ENCODE measurements at regions not wholly inside any gene's neighbourhood (a gene's known extent, or its start where the extent isn't known, plus 50 kb on each side); places are given as distances from the start of the nearest gene placed in this dataset.

DNA sequence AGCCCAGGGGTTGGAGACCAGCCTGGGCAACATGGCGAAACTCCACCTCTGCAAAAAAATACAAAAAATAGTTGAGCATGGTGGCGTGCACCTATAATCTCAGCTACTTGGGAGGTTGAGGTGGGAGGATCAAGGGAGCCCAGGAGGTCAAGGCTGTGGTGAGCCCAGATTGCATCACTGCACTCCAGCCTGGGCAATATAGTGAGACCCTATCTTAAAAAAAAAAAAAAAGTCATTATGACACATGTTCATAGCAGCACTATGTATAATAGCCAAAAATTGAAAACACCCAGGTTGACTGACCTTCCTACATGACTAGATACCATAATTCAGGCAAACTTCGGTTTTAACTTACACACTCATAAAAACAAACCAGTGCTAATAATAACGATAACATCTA lies 90.8 kb upstream of the RBPJ start:
- FAIRE-seq (no peak), ATAC-seq (no peak), DNase-seq (ENCODE audit: low read depth in 1 of 2, low spot score in 1 of 2) (no peak)
- POLR2A ChIA-PET, result no interaction called here
- TF ChIP-seq FOSB (CRISPR knock-in tag; IDR thresholded peaks at IDR 0.05) (no peak), KDM1A (IDR thresholded peaks at IDR 0.05; ENCODE audit: low read depth) (no peak), RNF2 (IDR thresholded peaks at IDR 0.05; ENCODE audit: borderline replicate concordance, low read depth) (no peak), ZFP36 (IDR thresholded peaks at IDR 0.05; ENCODE audit: borderline replicate concordance, partially characterized antibody) (no peak), RAD21 (conservative IDR thresholded peaks at IDR 0.05 in 1 of 2, IDR thresholded peaks at IDR 0.05 in 1 of 2) (no peak), EHMT2 (IDR thresholded peaks at IDR 0.05; ENCODE audit: low read depth) (no peak), TFCP2L1 (CRISPR knock-in tag; IDR thresholded peaks at IDR 0.05) (no peak), BHLHE40 (IDR thresholded peaks at IDR 0.05; ENCODE audit: low read depth, low read length) (no peak), KDM5A (IDR thresholded peaks at IDR 0.05) (no peak), CHD4 (IDR thresholded peaks at IDR 0.05; ENCODE audit: borderline replicate concordance) (no peak), JUN (IDR thresholded peaks at IDR 0.05) (no peak), TP53 (CRISPR knock-in tag; IDR thresholded peaks at IDR 0.05) (no peak), ZNF302 (CRISPR knock-in tag; IDR thresholded peaks at IDR 0.05) (no peak), NR3C1 (IDR thresholded peaks at IDR 0.05) (no peak)
- TF ChIP-seq, protein P1, sequence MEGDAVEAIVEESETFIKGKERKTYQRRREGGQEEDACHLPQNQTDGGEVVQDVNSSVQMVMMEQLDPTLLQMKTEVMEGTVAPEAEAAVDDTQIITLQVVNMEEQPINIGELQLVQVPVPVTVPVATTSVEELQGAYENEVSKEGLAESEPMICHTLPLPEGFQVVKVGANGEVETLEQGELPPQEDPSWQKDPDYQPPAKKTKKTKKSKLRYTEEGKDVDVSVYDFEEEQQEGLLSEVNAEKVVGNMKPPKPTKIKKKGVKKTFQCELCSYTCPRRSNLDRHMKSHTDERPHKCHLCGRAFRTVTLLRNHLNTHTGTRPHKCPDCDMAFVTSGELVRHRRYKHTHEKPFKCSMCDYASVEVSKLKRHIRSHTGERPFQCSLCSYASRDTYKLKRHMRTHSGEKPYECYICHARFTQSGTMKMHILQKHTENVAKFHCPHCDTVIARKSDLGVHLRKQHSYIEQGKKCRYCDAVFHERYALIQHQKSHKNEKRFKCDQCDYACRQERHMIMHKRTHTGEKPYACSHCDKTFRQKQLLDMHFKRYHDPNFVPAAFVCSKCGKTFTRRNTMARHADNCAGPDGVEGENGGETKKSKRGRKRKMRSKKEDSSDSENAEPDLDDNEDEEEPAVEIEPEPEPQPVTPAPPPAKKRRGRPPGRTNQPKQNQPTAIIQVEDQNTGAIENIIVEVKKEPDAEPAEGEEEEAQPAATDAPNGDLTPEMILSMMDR (IDR thresholded peaks at IDR 0.05), result no peak
- CTCF ChIA-PET, result no interaction called here
- Histone ChIP-seq H3K4me3 (no peak overlapping the region), H3K4me2 (no peak overlapping the region), H3K4me1 (no peaks in the 10 kb centered on the region), H3K27ac (no peak overlapping the region), H3K9me3 (no peaks in the 10 kb centered on the region)
- 74% methylated on average over 4 of the region's 4 CpGs for WGBS (ENCODE audit: missing lambda C conversion rate)

GRCh38 chr4:26233350-26233749 lies 87.5 kb upstream of the RBPJ start:
- no peak for FAIRE-seq
- Histone ChIP-seq H3K27ac (no peak overlapping the region), H3K4me1 (no peaks in the 10 kb centered on the region), H3K4me2 (no peak overlapping the region), H3K9me3 (no peaks in the 10 kb centered on the region), H3K4me3 (no peak overlapping the region)
- ChIA-PET POLR2A (no interaction called here), CTCF (no interaction called here)
- DNase-seq (ENCODE audit: low read depth in 1 of 2, low spot score in 1 of 2), result no peak
- TF ChIP-seq PHF8 (IDR thresholded peaks at IDR 0.05; ENCODE audit: borderline replicate concordance, low read depth) (no peak), MAFK (IDR thresholded peaks at IDR 0.05; ENCODE audit: partially characterized antibody) (no peak), NR3C1 (IDR thresholded peaks at IDR 0.05) (no peak), ATOH8 (CRISPR knock-in tag; IDR thresholded peaks at IDR 0.05; ENCODE audit: low read depth) (no peak), HOXB5 (CRISPR knock-in tag; IDR thresholded peaks at IDR 0.05) (no peak), MAZ (IDR thresholded peaks at IDR 0.05; ENCODE audit: borderline replicate concordance, low read depth, low read length) (no peak), HDAC2 (IDR thresholded peaks at IDR 0.05) (no peak), POLR2AphosphoS2 (conservative IDR thresholded peaks at IDR 0.05; ENCODE audit: low read length) (no peak), FOSB (CRISPR knock-in tag; IDR thresholded peaks at IDR 0.05) (no peak), HOXA7 (CRISPR knock-in tag; IDR thresholded peaks at IDR 0.05) (no peak), CHD2 (IDR thresholded peaks at IDR 0.05; ENCODE audit: low read length, partially characterized antibody) (no peak), RAD21 (conservative IDR thresholded peaks at IDR 0.05 in 1 of 2, IDR thresholded peaks at IDR 0.05 in 1 of 2) (no peak), CHD4 (IDR thresholded peaks at IDR 0.05; ENCODE audit: borderline replicate concordance) (no peak), CEBPB (IDR thresholded peaks at IDR 0.05) (no peak), FOSL2 (IDR thresholded peaks at IDR 0.05) (no peak), FOSL2 (CRISPR knock-in tag; IDR thresholded peaks at IDR 0.05) (no peak), ZFP36 (IDR thresholded peaks at IDR 0.05; ENCODE audit: borderline replicate concordance, partially characterized antibody) (no peak)
- TF ChIP-seq, protein P2, sequence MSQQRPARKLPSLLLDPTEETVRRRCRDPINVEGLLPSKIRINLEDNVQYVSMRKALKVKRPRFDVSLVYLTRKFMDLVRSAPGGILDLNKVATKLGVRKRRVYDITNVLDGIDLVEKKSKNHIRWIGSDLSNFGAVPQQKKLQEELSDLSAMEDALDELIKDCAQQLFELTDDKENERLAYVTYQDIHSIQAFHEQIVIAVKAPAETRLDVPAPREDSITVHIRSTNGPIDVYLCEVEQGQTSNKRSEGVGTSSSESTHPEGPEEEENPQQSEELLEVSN (IDR thresholded peaks at IDR 0.05; ENCODE audit: borderline replicate concordance, low read depth), result no peak
- TF ChIP-seq, protein P3, sequence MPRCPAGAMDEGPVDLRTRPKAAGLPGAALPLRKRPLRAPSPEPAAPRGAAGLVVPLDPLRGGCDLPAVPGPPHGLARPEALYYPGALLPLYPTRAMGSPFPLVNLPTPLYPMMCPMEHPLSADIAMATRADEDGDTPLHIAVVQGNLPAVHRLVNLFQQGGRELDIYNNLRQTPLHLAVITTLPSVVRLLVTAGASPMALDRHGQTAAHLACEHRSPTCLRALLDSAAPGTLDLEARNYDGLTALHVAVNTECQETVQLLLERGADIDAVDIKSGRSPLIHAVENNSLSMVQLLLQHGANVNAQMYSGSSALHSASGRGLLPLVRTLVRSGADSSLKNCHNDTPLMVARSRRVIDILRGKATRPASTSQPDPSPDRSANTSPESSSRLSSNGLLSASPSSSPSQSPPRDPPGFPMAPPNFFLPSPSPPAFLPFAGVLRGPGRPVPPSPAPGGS (IDR thresholded peaks at IDR 0.05), result no peak
- 38% methylated on average over 5 of the region's 5 CpGs for WGBS (ENCODE audit: missing lambda C conversion rate)
- no peak for ATAC-seq
